DND-41 (cell line): ENCODE measurements at regions not wholly inside any gene's neighbourhood (a gene's known extent, or its start where the extent isn't known, plus 50 kb on each side); places are given as distances from the start of the nearest gene placed in this dataset.

Source experiments
- CTCF ChIP-seq: IDR thresholded peaks from 2 replicates; pipeline ENCODE4 v1.5.1; 2012; ENCODE audit warnings: borderline replicate concordance, low read length, moderate library complexity, mild to moderate bottlenecking; ENCODE audit not compliant: poor library complexity, severe bottlenecking; ENCODE audit errors: extremely low read depth
- EZH2 ChIP-seq: IDR thresholded peaks from 3 replicates; pipeline ENCODE4 v1.6.1; 2012; ENCODE audit warnings: borderline replicate concordance, low read depth, mild to moderate bottlenecking, moderate library complexity, low read length, inconsistent platforms; ENCODE audit not compliant: severe bottlenecking

- TF ChIP-seq EZH2, result no peak
- TF ChIP-seq CTCF, result no peak
Measured at GRCh38 chr20:11844691-11845090, 73.0 kb upstream of the BTBD3 start.
